ENCODE measurements at regions not wholly inside any gene's neighbourhood (a gene's known extent, or its start where the extent isn't known, plus 50 kb on each side); places are given as distances from the start of the nearest gene placed in this dataset.

DNA sequence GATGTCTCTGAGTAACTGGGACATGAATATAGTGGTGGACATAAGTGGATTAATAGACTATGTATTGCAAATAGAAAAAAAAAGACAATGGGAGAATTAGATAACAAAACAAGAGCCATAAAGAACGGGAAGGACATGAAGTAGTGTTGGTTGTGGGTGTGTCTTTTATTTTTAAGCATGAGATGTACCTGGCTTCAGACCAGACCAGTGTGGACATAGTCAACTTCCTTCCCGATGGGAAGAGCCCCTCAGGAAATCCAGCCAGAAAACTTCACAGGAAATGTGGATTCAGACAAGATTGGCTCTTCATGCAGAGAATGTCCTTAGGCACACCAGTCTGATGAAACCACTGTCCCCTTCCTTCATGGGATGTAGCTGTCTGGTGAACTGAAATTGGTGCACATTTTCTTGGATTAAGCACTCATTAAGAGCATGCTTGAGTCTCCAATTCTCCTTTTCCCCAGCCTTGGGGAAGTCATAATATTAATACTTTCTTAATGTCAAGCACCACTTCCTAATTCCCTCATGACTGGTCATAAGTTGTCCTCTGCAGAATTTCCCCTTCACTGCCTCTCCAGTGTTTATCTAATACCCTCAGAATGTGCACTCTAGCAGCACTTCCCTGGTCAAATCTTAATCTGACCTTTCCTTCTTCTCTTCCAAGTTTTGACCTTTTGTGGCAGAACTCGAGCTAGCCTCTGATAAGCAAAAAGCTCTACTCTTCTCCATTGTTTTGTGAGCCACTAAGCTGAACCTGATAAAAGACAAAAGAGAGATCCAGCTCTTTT is 350.6 kb upstream of the MAF start:
- no peaks in the 10 kb centered on the region for H3K4me1 Mint-ChIP-seq

More for the DNA sequence above, 350.6 kb upstream of the MAF start:
- no peak overlapping the region for H3K4ac ChIP-seq (ENCODE audit: low read depth, low read length)
- no peak overlapping the region for H2AK5ac ChIP-seq (ENCODE audit: insufficient read length, low read length)
- DNase-seq: no peak
- H2BK20ac ChIP-seq (ENCODE audit: low read depth, low read length, poor library complexity, severe bottlenecking): no peak overlapping the region
- H2AFZ ChIP-seq (ENCODE audit: low read length): no peak overlapping the region
- H3K27me3 ChIP-seq (ENCODE audit: insufficient read depth, low read length): no peaks in the 10 kb centered on the region
- Mint-ChIP-seq H3K27me3 (ENCODE audit: low read depth) (no peaks in the 10 kb centered on the region), H3K9me3 (no peaks in the 10 kb centered on the region), H3K36me3 (ENCODE audit: insufficient read depth in 1 of 3, low read depth in 3 of 3) (no peaks in the 10 kb centered on the region), H3K27ac (no peak overlapping the region), H3K4me3 (no peak overlapping the region)
- no peaks in the 10 kb centered on the region for H3K79me2 ChIP-seq (ENCODE audit: insufficient read depth, low read length)
- H3K9ac ChIP-seq (ENCODE audit: extremely low read depth, insufficient read length, low read length): no peak overlapping the region
- no peaks in the 10 kb centered on the region for H3K4me1 ChIP-seq (ENCODE audit: insufficient read depth, low read length)
- H3T11ph ChIP-seq (ENCODE audit: low read length): no peak overlapping the region
- no peak overlapping the region for H3K27ac ChIP-seq (ENCODE audit: insufficient read length, low read depth, low read length)
- no peak overlapping the region for H3K23ac ChIP-seq (ENCODE audit: insufficient read length, low read depth, low read length)
- no peak overlapping the region for H4K91ac ChIP-seq (ENCODE audit: insufficient read length, low read depth, low read length)
- no peak for TF ChIP-seq CTCF (conservative IDR thresholded peaks at IDR 0.05)
- H2BK15ac ChIP-seq (ENCODE audit: low read depth, low read length): no peak overlapping the region
- H3K23me2 ChIP-seq (ENCODE audit: insufficient read length, low read depth, low read length, poor library complexity, severe bottlenecking): no peaks in the 10 kb centered on the region
- H2BK12ac ChIP-seq (ENCODE audit: insufficient read length, low read depth, low read length): no peak overlapping the region
- no peak overlapping the region for H2BK120ac ChIP-seq (ENCODE audit: low read depth, low read length, poor library complexity, severe bottlenecking)
- no peak overlapping the region for H4K8ac ChIP-seq (replicated peaks; ENCODE audit: insufficient read length, low read depth, low read length)
- no peak overlapping the region for H3K4me2 ChIP-seq (ENCODE audit: insufficient read depth, insufficient read length, low read length)
- no peak overlapping the region for H3K14ac ChIP-seq (ENCODE audit: insufficient read depth, low read length)
- no CpG with 5 or more reads among the region's 3 CpGs for WGBS (ENCODE audit: extremely low coverage, insufficient read length, low lambda C conversion rate)
- no peak overlapping the region for H3K18ac ChIP-seq (ENCODE audit: insufficient read length, low read depth, low read length)
- H4K20me1 ChIP-seq (ENCODE audit: control insufficient read depth, insufficient read depth, insufficient read length): no peaks in the 10 kb centered on the region
- H3K56ac ChIP-seq (ENCODE audit: insufficient read length, low read depth, low read length): no peak overlapping the region
- no peaks in the 10 kb centered on the region for H3K9me3 ChIP-seq (ENCODE audit: control insufficient read depth, low read depth, low read length)
- H3K79me1 ChIP-seq (ENCODE audit: insufficient read depth, low read depth, low read length, poor library complexity, severe bottlenecking): no peaks in the 10 kb centered on the region
- no peak overlapping the region for H4K5ac ChIP-seq (ENCODE audit: insufficient read length, low read depth, low read length)
- H2BK5ac ChIP-seq (ENCODE audit: insufficient read length, low read length): no peak overlapping the region

Measured in H9 (cell line).